SK-N-SH treated with all-trans-retinoic acid at 6 μM for 48 hours (cell line): ENCODE measurements at regions not wholly inside any gene's neighbourhood (a gene's known extent, or its start where the extent isn't known, plus 50 kb on each side); places are given as distances from the start of the nearest gene placed in this dataset.

ENCODE experiments used
- ATAC-seq: fragments of 200-7000 bp; cut with Tn5 transposase; 3 replicates; pipeline ENCODE4 v1.9.1; 2020; ENCODE audit warnings: mild to moderate bottlenecking, moderate library complexity
- ARNTL ChIP-seq: fragments of 450-650 bp; formaldehyde crosslinking; IDR thresholded peaks from 2 replicates; pipeline ENCODE4 v1.5.0; 2020; ENCODE audit warnings: low read depth, mild to moderate bottlenecking, moderate library complexity, borderline replicate concordance
- BACH2 ChIP-seq: fragments of 250-450 bp; sonication (Bioruptor Pico); IDR thresholded peaks from 2 replicates; pipeline ENCODE4 v1.9.0; 2021; ENCODE audit warnings: mild to moderate bottlenecking, borderline replicate concordance
- CREB5 ChIP-seq: fragments of 250-450 bp; sonication (Bioruptor Pico); IDR thresholded peaks from 2 replicates; pipeline ENCODE4 v1.5.1; 2020; ENCODE audit warnings: low read depth, mild to moderate bottlenecking, moderate library complexity
- CSDC2 ChIP-seq: fragments of 250-450 bp; sonication (Bioruptor Pico); IDR thresholded peaks from 2 replicates; pipeline ENCODE4 v1.5.0; 2020; ENCODE audit warnings: mild to moderate bottlenecking, moderate library complexity
- CSRNP3 ChIP-seq: fragments of 250-450 bp; sonication (Bioruptor Pico); IDR thresholded peaks from 2 replicates; pipeline ENCODE4 v1.5.1; 2021; ENCODE audit warnings: mild to moderate bottlenecking, moderate library complexity
- ESRRG ChIP-seq: fragments of 250-450 bp; sonication (Bioruptor Pico); IDR thresholded peaks from 2 replicates; pipeline ENCODE4 v1.6.1; 2021; ENCODE audit warnings: mild to moderate bottlenecking
- GLIS3 ChIP-seq: fragments of 250-450 bp; sonication (Bioruptor Pico); IDR thresholded peaks from 2 replicates; pipeline ENCODE4 v1.5.0; 2020; ENCODE audit warnings: mild to moderate bottlenecking, moderate library complexity
- ISL1 ChIP-seq: fragments of 250-450 bp; sonication (Bioruptor Pico); IDR thresholded peaks from 2 replicates; pipeline ENCODE4 v2.1.2; 2022; ENCODE audit warnings: mild to moderate bottlenecking, moderate library complexity
- OSR1 ChIP-seq: fragments of 250-450 bp; sonication (Bioruptor Pico); IDR thresholded peaks from 2 replicates; pipeline ENCODE4 v1.8.0; 2022; ENCODE audit warnings: moderate library complexity, mild to moderate bottlenecking, inconsistent platforms
- POU6F1 ChIP-seq: fragments of 250-450 bp; sonication (Bioruptor Pico); IDR thresholded peaks from 2 replicates; pipeline ENCODE4 v1.8.0; 2021; ENCODE audit warnings: low read depth, mild to moderate bottlenecking, moderate library complexity, borderline replicate concordance
- PPARA ChIP-seq: fragments of 250-450 bp; sonication (Bioruptor Pico); IDR thresholded peaks from 2 replicates; pipeline ENCODE4 v1.5.0; 2020; ENCODE audit warnings: mild to moderate bottlenecking, borderline replicate concordance
- SNAI2 ChIP-seq: fragments of 250-450 bp; sonication (Bioruptor Pico); IDR thresholded peaks from 2 replicates; pipeline ENCODE4 v1.5.0; 2020; ENCODE audit warnings: mild to moderate bottlenecking, moderate library complexity
- TCF4 ChIP-seq: fragments of 250-450 bp; sonication (Bioruptor Pico); IDR thresholded peaks from 2 replicates; pipeline ENCODE4 v1.8.0; 2021; ENCODE audit warnings: mild to moderate bottlenecking, moderate library complexity, borderline replicate concordance
- TSHZ2 ChIP-seq: fragments of 250-450 bp; sonication (Bioruptor Pico); IDR thresholded peaks from 2 replicates; pipeline ENCODE4 v1.5.0; 2020; ENCODE audit warnings: mild to moderate bottlenecking, moderate library complexity
- ZC3H10 ChIP-seq: fragments of 250-450 bp; sonication (Bioruptor Pico); IDR thresholded peaks from 2 replicates; pipeline ENCODE4 v1.5.1; 2021; ENCODE audit warnings: mild to moderate bottlenecking, moderate library complexity
- ZFP3 ChIP-seq: fragments of 250-450 bp; sonication (Bioruptor Pico); IDR thresholded peaks from 2 replicates; pipeline ENCODE4 v1.5.0; 2020; ENCODE audit warnings: mild to moderate bottlenecking, moderate library complexity
- ZFP30 ChIP-seq: fragments of 450-650 bp; formaldehyde crosslinking; IDR thresholded peaks from 2 replicates; pipeline ENCODE4 v1.5.0; 2022; ENCODE audit warnings: mild to moderate bottlenecking, moderate library complexity
- ZNF70 ChIP-seq: fragments of 450-650 bp; formaldehyde crosslinking; IDR thresholded peaks from 2 replicates; pipeline ENCODE4 v1.5.0; 2020; ENCODE audit warnings: mild to moderate bottlenecking, moderate library complexity
- TF ChIP-seq, protein P1 (sequence below): fragments of 250-450 bp; sonication (Bioruptor Pico); IDR thresholded peaks from 2 replicates; pipeline ENCODE4 v1.8.0; 2020; ENCODE audit warnings: mild to moderate bottlenecking, moderate library complexity, borderline replicate concordance

GRCh38 chr21:28138272-28138671, 854.4 kb downstream of the LTN1 start (continued):
- no peak for TF ChIP-seq BACH2 (CRISPR knock-in tag)
- peak; percentile 93 for TF ChIP-seq ESRRG (CRISPR knock-in tag)

DNA sequence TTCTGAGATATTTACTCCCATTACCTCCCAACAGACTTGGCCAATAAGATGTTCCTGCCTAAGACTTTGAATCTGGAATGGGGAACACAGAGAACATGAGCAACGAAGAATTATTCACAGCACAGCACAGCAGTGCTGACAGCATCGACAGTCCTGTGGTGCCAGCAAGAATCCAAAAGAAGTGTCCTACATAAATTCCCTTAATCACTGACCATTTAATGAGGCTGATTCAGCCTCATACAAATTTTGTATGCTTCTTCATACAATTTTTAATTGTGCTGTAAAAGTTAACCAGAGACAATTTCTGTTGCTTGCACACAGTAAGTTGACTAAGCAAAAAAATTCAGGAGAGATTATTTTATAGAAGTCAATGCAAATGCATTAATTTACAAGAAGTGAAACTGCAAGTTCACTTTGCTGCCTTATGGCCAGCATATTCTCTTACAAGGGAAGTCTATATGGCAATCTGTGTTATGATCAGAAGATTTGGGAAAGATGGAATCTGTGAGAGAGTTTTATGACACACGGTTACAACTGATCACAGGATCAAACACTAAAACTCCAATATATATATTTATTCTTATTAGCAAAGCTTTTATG, 855.9 kb downstream of the LTN1 start:
- ATAC-seq = no peak
- TF ChIP-seq CREB5 (CRISPR knock-in tag) (no peak), PPARA (CRISPR knock-in tag) (no peak), ZC3H10 (no peak), ZFP30 (CRISPR knock-in tag) (no peak), ZNF70 (no peak), ESRRG (CRISPR knock-in tag) (no peak), POU6F1 (CRISPR knock-in tag) (no peak), BACH2 (CRISPR knock-in tag) (no peak), TCF4 (CRISPR knock-in tag) (no peak), ARNTL (CRISPR knock-in tag) (no peak), SNAI2 (CRISPR knock-in tag) (no peak), ZFP3 (CRISPR knock-in tag) (no peak), ISL1 (CRISPR knock-in tag) (no peak), CSRNP3 (no peak), TSHZ2 (no peak), OSR1 (CRISPR knock-in tag) (no peak)

- no peak for ATAC-seq
These were observed 857.0 kb downstream of the LTN1 start for GRCh38 chr21:28135646-28136045.

More at GRCh38 chr21:28135646-28136045, 857.0 kb downstream of the LTN1 start:
- TF ChIP-seq OSR1 (CRISPR knock-in tag) (no peak), POU6F1 (CRISPR knock-in tag) (no peak), ESRRG (CRISPR knock-in tag) (no peak), ARNTL (CRISPR knock-in tag) (no peak), CSDC2 (CRISPR knock-in tag) (no peak), GLIS3 (no peak), PPARA (CRISPR knock-in tag) (no peak), ISL1 (CRISPR knock-in tag) (no peak), TCF4 (CRISPR knock-in tag) (no peak)
- TF ChIP-seq, protein P1, sequence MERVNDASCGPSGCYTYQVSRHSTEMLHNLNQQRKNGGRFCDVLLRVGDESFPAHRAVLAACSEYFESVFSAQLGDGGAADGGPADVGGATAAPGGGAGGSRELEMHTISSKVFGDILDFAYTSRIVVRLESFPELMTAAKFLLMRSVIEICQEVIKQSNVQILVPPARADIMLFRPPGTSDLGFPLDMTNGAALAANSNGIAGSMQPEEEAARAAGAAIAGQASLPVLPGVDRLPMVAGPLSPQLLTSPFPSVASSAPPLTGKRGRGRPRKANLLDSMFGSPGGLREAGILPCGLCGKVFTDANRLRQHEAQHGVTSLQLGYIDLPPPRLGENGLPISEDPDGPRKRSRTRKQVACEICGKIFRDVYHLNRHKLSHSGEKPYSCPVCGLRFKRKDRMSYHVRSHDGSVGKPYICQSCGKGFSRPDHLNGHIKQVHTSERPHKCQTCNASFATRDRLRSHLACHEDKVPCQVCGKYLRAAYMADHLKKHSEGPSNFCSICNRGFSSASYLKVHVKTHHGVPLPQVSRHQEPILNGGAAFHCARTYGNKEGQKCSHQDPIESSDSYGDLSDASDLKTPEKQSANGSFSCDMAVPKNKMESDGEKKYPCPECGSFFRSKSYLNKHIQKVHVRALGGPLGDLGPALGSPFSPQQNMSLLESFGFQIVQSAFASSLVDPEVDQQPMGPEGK = no peak
